Stimulated activated CD4-positive, alpha-beta T cell treated with anti-CD3 and anti-CD28 coated beads, Interleukin-4, amount 100 ng/mL, for 1 hour (primary cell): ENCODE measurements at regions not wholly inside any gene's neighbourhood (a gene's known extent, or its start where the extent isn't known, plus 50 kb on each side); places are given as distances from the start of the nearest gene placed in this dataset.

Experiments used
- DNase-seq: peaks from one replicate; pipeline ENCODE4 v3.0.0-alpha.2; 2020

GRCh38 chr13:72208112-72208645 is 341.2 kb upstream of the DACH1 start:
- DNase-seq = no peak

- DNase-seq = no peak
Measured at GRCh38 chr13:72205773-72206172, 338.8 kb upstream of the DACH1 start.

- no peak for DNase-seq
Measured at GRCh38 chr13:72204291-72204690, 337.3 kb upstream of the DACH1 start.

- no peak for DNase-seq
Measured at GRCh38 chr13:72201726-72202125, 334.7 kb upstream of the DACH1 start.

- no peak for DNase-seq
Measured at GRCh38 chr13:72199640-72200039, 332.6 kb upstream of the DACH1 start.

GRCh38 chr13:72198967-72199560 is 332.1 kb upstream of the DACH1 start:
- DNase-seq = no peak

- no peak for DNase-seq
Measured at GRCh38 chr13:72198042-72198441, 331.0 kb upstream of the DACH1 start.

DNA sequence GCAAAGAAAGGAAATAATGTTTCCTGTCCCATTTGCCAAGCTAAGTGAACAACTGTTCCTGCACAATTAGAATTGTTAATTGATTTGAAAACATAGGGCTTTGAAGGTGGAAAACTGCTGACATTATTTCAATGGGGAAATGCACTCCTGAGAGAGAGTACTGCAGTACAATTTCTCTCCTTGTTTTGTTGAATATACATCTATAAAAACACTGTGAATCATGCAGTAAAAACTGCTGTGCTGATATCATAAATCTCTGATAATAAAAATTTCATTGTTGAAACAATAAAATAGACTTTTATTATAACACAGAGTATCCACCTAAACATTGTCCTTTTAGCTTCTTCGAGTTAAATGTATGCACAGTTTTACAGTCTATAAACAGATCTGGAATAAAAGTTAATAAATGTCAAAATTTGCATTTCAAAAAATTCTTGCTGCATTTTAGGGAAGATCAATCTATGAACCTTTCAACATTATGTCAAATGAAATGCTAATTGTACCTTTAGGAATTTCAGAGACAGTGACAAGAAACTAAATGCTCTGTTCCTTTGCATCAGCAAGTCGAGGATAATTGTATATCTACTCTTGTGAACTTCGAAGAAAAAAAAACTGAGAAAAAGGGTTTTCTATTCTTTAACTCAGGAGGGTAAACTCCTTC is 328.2 kb upstream of the DACH1 start:
- no peak for DNase-seq

GRCh38 chr13:72194523-72194922 is 327.5 kb upstream of the DACH1 start:
- no peak for DNase-seq

DNA sequence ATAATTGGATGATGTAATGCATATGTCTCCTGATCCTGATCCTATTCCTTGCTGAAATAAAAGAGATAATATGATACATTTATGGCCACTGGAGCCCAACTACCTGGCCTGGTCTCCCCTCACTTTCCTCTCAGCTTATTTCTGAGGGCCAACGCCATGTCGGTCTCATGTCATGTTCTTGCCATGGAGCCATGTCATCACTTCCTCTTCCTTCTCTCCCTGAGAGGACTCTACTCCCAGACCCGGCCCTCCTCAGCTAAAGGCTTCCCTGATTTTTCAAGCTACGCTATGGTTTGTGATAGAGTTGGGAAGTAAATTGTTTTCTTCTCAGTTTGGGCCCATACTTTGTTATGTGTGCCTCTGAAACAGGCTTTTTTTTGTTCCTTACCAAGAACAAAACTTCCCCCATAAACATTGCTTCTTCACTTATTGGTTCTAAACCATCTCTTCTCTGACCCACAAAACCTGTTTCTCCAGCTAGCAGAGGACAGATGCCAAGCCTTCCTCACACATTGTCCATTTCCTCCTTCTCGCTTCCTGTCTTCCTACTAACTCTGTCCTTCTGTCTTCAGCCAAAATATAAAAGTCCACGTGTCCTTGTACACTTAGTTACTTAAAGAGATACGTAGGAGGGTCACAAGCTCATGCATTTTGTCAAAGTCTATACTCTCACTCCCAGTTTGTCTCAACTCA is 319.9 kb upstream of the DACH1 start:
- no peak for DNase-seq

DNA sequence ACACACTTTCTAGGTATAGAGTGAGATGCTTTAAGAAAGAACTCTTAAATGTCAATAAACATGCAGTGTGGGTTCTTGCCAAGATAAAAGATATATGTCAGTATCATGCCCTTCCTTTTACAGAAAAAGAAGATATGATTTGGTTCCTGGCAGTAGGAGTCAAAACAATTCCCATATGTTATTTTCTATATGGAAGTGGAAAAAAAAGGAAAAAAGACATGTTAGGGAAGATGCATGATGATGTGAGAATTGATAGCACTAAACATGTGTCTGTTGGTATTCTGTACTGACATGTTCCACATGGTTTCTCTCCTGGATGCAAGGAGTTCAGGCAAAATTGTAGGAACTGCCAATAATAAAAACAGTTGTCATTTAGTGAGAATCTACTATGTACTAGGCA is 318.8 kb upstream of the DACH1 start:
- DNase-seq = no peak

DNA sequence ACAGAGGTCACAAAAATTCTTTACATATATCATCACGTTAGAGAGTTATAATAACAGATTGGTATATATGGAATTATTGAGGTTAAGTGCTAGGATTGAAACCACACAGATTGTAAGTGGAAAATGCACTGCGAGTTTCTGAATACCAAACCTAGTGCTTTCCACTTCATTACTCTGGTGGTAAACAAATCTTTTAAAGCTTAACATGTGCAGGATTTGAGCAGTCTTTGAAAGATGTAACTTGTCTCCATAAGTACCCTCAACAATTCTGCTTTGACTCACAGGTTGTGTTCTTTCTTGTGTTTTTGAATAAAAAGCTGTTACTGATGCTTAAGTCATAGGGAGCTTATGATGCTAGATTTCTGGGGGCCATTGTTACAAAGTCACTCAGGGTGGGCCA is 314.7 kb upstream of the DACH1 start:
- no peak for DNase-seq

DNA sequence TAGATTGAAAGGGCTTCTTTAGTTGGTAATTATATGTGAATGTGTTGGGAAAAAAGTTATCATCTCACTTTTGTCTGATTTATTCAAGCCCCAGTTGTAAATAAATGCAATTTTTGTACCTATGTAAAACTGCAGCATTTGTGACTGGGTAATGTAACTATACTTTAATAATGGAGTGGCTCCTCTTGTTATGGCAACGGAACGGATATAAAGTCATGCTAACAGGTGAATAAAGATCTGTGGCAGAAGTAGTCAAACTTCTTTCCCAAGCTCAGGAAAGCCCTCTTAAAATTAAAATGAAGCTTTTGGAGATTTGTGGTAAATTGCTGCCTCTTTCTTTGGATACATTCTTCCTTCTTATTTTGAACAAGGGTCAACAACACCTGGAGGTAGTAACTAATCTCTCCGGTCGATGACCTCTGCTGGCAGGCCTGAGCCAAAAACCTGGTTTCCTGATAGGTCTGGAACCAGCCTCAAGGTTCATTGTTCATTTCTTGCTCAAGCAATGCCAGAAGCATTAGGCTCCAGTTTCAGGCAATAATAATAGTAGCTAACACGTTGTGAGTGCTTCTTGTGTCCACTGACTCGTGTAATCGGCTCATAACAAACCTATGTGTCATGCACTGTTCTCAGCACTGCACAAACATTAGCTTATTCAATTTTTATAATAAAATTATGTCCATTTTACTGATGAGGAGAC is 313.4 kb upstream of the DACH1 start:
- DNase-seq = no peak

GRCh38 chr13:72174549-72174948 is 307.5 kb upstream of the DACH1 start:
- no peak for DNase-seq

DNA sequence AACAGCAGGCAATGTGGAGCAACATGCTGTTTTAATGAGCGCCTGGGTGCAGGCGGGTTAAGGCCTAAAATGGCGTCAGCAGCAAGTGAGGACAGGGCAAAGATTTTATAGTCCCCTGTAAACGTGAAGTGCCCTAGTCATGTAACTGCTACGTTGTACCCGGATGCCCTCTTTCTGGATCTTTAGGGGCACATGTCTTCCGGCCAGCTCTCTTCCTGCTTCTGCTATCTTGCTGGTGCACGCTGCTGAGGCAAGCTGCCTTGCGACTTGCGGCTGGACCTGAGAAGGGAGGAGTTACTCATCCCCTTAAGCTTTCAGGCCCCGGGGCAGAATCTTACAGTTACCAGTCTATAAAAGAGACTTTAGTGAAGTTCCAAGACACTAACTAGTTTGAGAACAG is 303.6 kb upstream of the DACH1 start:
- no peak for DNase-seq

DNA sequence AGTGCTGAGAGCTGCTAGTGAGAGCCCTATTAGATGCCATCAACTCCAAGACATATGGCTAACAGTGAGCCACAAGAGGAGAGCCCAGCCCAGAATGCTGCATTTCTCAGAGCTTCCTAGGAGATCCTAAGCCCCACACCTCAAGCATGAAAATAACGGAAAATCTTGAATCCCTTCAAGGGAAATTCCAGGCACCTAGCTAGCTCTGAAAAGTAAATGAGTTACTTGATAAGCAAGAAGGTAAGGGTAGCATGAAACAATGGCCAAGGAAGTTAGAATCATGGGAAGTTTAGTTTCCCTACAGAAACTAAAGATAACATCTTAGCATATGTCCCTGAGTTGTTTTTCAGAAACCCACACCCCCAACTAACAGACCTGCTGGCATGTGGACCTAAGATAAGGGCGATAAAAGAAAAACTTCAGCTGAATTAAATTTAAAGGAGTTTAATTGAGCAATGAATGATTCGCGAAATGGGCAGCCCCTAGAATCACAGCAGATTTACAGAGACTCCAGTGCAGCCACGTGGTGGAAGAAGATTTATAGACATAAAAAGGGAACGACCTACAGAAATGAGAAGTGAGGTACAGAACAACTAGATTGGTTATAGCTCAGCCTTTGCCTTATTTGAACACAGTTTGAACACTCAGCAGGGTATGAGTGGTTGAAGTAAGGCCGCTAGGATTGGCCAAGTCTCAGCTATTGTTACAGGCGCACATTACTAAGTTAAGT is 301.3 kb upstream of the DACH1 start:
- DNase-seq = no peak

DNA sequence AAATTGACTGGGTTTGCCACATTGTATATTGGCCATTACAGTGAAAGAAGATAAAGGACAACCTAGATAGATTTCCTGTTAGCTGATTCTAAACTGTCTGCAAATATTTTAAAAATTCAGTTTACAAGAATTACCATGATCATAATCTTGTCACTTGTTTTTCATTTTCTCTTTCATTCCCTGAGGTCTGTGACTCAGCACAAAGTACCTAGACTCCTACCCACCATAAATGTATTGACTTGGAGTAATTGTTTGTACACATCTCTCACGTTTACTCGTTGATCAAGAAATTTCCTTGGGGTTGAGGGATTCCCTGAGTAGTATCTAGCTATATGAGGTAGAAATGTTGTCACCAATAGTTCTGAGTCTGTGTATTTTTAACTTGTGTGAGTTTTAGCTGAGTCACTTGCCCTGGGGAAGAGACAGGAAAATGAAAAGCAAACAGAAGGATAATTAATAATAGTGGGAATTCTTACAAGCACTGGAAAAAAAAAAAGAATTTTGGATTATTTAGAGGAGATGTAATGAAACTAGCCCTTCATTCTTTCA is 299.2 kb upstream of the DACH1 start:
- no peak for DNase-seq

- DNase-seq = no peak
Measured at GRCh38 chr13:72165276-72165675, 298.3 kb upstream of the DACH1 start.

- no peak for DNase-seq
Measured at GRCh38 chr13:72164811-72165210, 297.8 kb upstream of the DACH1 start.

DNA sequence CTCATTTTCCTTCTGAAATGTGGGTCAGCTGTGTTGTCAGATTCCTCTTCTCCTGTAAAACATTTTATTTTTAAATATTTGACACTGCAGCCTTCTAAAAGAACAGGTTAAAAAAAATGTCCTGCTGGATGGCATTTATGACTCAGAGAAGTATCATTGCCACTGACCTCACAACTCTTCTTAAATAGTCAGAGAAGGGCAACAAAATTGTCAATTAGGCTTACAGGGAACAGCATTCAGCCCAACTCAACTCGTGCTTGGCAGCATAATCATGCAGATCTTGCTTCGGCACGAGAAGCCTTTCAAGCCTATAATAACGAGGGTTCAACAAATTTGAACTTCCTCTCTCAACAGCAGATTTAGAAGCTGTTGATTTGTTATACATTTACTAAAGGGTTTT is 296.7 kb upstream of the DACH1 start:
- DNase-seq = no peak

- no peak for DNase-seq
Measured at GRCh38 chr13:72160977-72161376, 294.0 kb upstream of the DACH1 start.

GRCh38 chr13:72156760-72157159 is 289.8 kb upstream of the DACH1 start:
- no peak for DNase-seq

DNA sequence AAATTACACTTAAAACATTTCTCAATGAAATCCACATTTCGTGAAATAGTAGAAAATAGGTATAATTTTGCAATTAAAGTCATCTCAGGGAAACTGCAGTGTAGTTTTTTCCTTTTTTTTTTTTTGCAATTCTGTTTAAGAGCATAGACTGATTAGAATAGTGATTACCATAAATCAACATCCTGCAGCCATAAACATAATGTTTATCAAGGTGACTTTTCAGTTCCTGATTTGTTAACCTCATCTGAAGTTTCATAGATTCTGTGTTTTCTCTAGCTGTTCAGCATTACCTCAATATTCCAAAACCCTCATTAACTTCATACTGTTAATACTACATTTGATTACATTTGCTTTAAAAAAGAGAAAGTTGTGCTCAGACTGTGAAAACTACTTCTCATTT is 286.3 kb upstream of the DACH1 start:
- DNase-seq = no peak
